Colonic mucosa (tissue), 4 donors: ENCODE measurements at regions not wholly inside any gene's neighbourhood (a gene's known extent, or its start where the extent isn't known, plus 50 kb on each side); places are given as distances from the start of the nearest gene placed in this dataset.
"Not testable (repeated sequence)": the region's sequence is repeated elsewhere in the genome, so short reads cannot be mapped to it uniquely, and the experiment has no call there.

ENCODE experiments used
- DNase-seq: peaks from one replicate; pipeline ENCODE4 v3.0.0-alpha.2; 2020
- H3K27ac ChIP-seq: fragments of 200-600 bp; one replicate; pipeline ENCODE4 v1.8.0; 2021
- H3K27me3 ChIP-seq: fragments of 200-600 bp; one replicate; pipeline ENCODE4 v1.8.0; 2021
- H3K36me3 ChIP-seq: fragments of 200-600 bp; one replicate; pipeline ENCODE4 v1.8.0; 2021
- H3K4me1 ChIP-seq: fragments of 200-600 bp; one replicate; pipeline ENCODE4 v1.8.0; 2021; ENCODE audit warnings: mild to moderate bottlenecking
- H3K4me3 ChIP-seq: fragments of 200-600 bp; one replicate; pipeline ENCODE4 v1.8.0; 2021
- H3K9ac ChIP-seq, 2 donors: one replicate each; pipeline ENCODE4 v1.7.0; 2013; ENCODE audit warnings: control low read depth in 2 of 2, low read depth in 2 of 2, low read length in 2 of 2
- H3K9me3 ChIP-seq: fragments of 200-600 bp; one replicate; pipeline ENCODE4 v1.8.0; 2021
- CTCF ChIP-seq: fragments of 200-600 bp; IDR thresholded peaks from one replicate; pipeline ENCODE4 v1.8.0; 2022; ENCODE audit warnings: antibody characterized with exemption, mild to moderate bottlenecking
- intact Hi-C: fragments of 100-400 bp; cut with DNase I; formaldehyde crosslinking; loops from one replicate; pipeline ENCODE4 v1.14.1; 2022
- donor health status: healthy.
- donor health status: DM: no; HTN: no; CAD: no.
- donor health status: DM: no; HTN: no; CAD: no.

GRCh38 chr4:177803151-177803550 lies 360.9 kb upstream of the AGA start:
- H3K4me3 ChIP-seq = no peak overlapping the region
- no peaks in the 10 kb centered on the region for H3K27me3 ChIP-seq
- no peak overlapping the region for H3K9ac ChIP-seq
- no peak for DNase-seq
- no peaks in the 10 kb centered on the region for H3K36me3 ChIP-seq
- intact Hi-C loops = no loop called here
- no peak overlapping the region for H3K27ac ChIP-seq
- no peak for TF ChIP-seq CTCF
- H3K9me3 ChIP-seq = no peaks in the 10 kb centered on the region
- no peaks in the 10 kb centered on the region for H3K4me1 ChIP-seq

GRCh38 chr4:177809791-177810190 lies 367.6 kb upstream of the AGA start:
- Histone ChIP-seq H3K4me3 (no peak overlapping the region), H3K27me3 (no peaks in the 10 kb centered on the region), H3K9ac (no peak overlapping the region), H3K4me1 (no peaks in the 10 kb centered on the region), H3K27ac (no peak overlapping the region), H3K9me3 (no peaks in the 10 kb centered on the region), H3K36me3 (no peaks in the 10 kb centered on the region)
- no peak for DNase-seq
- intact Hi-C loops = no loop called here
- TF ChIP-seq CTCF = no peak

DNA sequence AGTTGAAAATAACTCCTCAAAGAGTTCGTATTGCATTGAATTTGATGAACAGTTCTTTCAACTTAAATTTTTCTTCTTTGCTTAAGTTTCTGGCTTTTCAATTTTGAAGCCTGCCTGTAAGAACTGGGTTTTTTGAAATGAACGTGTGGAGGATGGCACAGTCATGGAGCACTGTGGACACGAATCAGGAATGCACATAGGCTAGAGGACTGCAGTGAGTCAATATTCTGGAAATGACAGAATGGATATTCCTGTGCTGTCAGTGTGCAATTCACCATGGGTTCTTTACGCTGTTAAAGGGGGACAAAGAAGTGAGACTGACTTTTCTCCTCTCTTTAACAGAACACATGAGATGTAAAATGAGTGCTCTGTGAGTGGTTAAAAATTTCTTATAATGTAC lies 368.0 kb upstream of the AGA start:
- no peaks in the 10 kb centered on the region for H3K4me1 ChIP-seq
- DNase-seq = no peak
- intact Hi-C loops = no loop called here
- H3K4me3 ChIP-seq = no peak overlapping the region
- no peaks in the 10 kb centered on the region for H3K36me3 ChIP-seq
- H3K9ac ChIP-seq = no peak overlapping the region
- TF ChIP-seq CTCF = no peak
- H3K27me3 ChIP-seq = no peaks in the 10 kb centered on the region
- H3K27ac ChIP-seq = no peak overlapping the region
- H3K9me3 ChIP-seq = no peaks in the 10 kb centered on the region

- H3K4me3 ChIP-seq, intact Hi-C loops, H3K9me3 ChIP-seq, H3K27me3 ChIP-seq, H3K9ac ChIP-seq, H3K4me1 ChIP-seq, H3K27ac ChIP-seq, DNase-seq, H3K36me3 ChIP-seq: not testable (repeated sequence)
These were observed 376.2 kb upstream of the AGA start for GRCh38 chr4:177818392-177818791.

- Histone ChIP-seq H3K9me3 (no peaks in the 10 kb centered on the region), H3K9ac (no peak overlapping the region), H3K4me1 (no peaks in the 10 kb centered on the region), H3K27ac (no peak overlapping the region), H3K27me3 (no peaks in the 10 kb centered on the region), H3K4me3 (no peak overlapping the region), H3K36me3 (no peaks in the 10 kb centered on the region)
- DNase-seq = no peak
- TF ChIP-seq CTCF = no peak
- intact Hi-C loops = no loop called here
These were observed 384.7 kb upstream of the AGA start for GRCh38 chr4:177826973-177827372.

DNA sequence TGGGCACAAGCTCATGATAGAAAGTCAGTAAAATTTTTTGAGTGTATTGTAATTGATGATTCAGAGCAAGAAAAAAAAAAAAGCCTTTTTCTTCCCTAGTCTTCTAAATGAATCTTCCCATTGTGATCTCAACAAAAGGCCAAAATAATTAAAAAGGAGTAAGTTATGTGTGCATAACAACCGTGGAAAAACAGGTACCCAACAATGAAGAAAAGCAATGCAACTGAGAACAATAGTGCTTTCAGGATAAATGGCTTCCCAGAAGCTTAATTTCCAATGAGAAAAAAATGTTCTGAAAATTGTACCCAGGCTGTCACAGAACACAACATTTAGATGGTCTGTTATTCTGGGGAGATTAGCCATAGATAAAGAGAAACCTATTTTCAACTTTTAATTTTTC lies 399.0 kb upstream of the AGA start:
- H3K9me3 ChIP-seq = no peaks in the 10 kb centered on the region
- no peak for TF ChIP-seq CTCF
- DNase-seq = no peak
- no peaks in the 10 kb centered on the region for H3K4me1 ChIP-seq
- intact Hi-C loops = no loop called here
- no peaks in the 10 kb centered on the region for H3K27me3 ChIP-seq
- H3K27ac ChIP-seq = no peak overlapping the region
- no peak overlapping the region for H3K9ac ChIP-seq
- H3K4me3 ChIP-seq = no peak overlapping the region
- no peaks in the 10 kb centered on the region for H3K36me3 ChIP-seq
